NCI-H2029 (cell line): ENCODE measurements at regions not wholly inside any gene's neighbourhood (a gene's known extent, or its start where the extent isn't known, plus 50 kb on each side); places are given as distances from the start of the nearest gene placed in this dataset.
A peak's percentile ranks its signal among the peaks of the same experiment; 100 is the strongest.
"Not testable (repeated sequence)": the region's sequence is repeated elsewhere in the genome, so short reads cannot be mapped to it uniquely, and the experiment has no call there.

Experiments used
- DNase-seq: peaks from one replicate; lab custom pipeline; 2025; lab: John Stamatoyannopoulos, UW

DNA sequence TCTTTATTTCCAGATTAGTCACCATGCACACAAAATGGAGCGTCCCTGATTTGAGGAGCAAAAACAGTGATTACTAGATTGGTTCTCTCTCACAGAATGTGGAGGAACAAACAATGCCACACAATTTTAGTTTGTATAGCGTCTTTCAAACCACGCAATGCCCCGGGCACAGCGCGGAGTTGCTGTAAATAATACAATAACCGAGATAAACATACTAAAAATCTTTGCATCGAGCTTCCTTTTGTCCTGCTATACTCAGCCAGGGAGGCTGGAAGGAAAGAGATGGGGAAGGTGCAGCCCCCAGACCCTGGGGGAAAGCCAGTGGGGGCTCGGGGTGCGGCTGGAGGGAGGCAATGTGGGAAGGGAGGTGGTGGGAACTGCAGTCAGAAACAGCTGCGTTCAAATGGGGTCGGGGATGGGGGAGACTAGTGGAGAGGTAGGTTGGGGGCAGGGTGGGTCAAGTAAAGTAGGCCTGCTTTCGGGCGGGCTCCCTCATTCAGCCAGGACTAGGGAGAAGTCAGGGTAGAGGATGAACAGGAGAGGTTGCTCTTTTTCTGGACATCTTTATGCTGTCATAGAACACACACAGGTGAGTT is 366.3 kb downstream of the RPS6KC1 start:
- DNase-seq, result no peak

DNA sequence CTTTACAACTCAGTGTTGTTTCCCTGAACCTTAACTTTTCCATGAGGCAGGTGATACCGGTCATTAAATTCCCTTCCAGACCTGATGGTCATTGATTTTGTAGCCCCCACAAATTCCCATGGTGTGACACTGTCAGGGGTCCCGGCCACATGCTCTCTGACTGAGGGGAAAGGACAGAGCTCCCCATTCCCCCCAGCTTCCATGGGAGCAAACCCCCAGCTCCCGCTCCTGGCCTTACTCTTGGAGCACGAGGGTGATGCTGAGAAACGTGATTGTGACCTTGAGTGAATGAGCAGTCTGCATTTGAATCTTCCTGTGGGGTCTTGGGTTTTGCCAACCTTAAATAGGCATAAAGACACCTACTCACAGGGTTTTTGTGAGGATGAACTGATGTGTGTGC is 366.8 kb downstream of the RPS6KC1 start:
- no peak for DNase-seq

DNA sequence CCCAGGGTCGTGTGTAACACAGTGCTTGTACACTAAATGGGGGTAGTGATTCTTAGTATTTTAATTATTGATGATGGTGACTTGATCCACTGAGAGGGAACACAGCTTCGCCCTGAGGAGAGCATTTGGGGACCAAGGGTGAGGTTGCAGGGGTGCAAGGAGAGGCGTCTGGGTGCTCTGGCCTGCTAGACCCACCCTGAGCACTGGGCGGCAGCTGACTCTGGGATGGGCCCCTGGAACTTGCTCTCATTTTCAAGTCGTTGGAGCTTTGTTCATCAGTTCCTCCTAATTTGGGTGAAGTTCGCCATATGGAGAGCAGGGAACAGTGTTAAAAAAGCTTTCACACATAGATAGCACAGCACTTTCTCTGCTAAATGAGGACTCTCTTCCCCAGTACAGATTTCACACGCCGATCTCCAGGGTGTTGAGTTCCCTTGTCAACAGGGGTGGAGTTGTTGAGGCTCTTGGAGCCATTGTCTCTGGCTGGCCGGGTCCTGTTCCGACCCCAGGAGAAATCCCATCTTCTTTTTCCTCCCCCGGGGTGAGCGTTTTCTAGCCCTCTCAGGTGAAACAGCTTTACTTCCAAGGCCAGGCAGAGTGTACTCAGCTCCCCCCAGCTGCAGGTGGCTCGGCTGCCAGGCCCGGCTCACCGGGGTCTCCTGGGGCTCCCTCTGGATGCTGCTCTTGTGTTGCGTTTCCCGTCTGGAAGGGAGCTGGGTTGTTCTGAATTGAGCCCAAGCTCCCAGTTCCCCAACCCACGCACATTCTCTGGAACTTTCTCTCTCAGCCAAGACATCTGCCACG is 367.4 kb downstream of the RPS6KC1 start:
- DNase-seq, result no peak

DNA sequence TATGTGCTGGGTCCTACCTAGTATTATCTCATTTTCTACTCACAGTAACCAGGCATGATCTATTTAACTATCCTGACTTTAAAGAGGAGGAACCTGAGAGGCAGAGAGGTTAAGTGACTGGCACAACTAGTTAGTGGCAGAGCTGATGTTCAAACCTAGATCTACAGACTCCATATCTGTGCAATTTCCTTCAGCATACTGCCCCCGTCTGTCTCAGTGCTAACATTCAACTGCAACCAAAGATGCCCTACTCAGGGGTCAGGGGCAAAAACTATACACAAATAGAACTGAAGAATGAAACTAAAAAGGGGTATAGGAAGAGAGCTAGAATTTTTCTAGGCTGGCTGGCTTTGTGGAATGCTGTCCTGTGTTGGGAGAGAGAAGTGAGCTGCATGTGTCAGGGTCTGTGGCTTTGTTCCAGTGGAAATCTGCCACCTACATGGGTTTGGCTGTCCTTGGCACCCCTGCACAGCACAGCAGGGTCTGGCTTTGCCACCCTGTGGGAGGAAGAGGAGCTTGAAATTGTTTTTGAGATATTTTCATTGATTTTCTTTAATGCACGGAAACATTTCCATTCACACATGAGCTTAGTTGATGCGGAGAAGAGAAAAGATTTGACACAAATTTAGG is 368.5 kb downstream of the RPS6KC1 start:
- DNase-seq, result no peak

DNA sequence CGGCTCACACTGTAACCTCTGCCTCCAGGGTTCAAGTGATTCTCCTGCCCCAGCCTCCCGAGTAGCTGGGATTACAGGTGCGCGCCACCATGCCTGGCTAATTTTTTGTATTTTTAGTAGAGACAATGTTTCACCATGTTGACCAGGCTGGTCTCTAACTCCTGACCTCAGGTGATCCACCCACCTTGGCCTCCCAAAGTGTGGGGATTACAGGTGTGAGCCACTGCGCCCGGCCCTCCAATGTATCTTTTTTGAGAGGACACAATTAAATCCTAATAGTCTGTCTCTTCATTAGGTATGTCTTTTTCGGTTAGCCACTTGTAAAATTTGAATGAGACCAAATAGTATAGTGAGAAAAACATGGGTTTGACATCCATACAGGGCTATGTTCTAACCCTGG is 370.1 kb downstream of the RPS6KC1 start:
- not testable (repeated sequence) for DNase-seq

DNA sequence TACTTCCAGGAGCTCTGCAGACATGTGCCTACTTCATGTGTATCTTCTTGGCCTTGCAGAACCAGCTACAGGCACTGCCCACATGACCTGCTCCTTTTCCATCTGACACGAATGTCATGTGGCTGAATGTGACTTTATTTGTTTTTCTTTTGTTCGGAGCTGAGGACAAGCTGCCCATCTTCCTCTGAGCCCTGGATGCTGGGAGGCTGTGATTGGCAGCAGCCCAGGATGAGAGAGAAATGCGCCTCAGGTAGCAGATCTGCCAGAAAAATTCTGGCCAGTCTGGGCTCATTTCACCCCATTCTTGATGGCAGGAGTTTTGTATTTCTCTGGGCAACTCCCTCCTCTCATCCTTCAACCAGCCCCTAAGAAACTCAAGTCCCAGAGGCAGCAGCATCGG is 372.0 kb downstream of the RPS6KC1 start:
- no peak for DNase-seq

DNA sequence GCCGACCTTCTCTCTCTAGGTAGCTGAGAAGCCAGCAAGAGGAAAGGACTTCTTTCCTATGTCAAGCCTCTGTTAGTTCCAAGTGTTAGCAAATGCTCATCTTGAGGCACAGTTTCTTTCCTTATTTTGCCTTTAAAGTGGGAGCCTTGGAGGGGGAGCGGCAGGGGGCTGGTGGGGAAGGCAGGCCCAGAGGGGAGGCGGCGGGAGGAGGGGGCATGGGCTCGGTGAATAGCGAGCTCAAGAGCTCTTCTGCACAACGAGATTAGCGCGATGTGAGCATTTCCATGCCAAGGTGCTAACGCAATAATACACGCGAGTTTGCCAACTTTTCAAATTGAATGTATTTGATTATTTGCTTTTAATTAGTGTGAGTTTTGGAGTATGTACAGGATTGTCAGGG is 372.6 kb downstream of the RPS6KC1 start:
- DNase-seq, result peak; percentile 9

DNA sequence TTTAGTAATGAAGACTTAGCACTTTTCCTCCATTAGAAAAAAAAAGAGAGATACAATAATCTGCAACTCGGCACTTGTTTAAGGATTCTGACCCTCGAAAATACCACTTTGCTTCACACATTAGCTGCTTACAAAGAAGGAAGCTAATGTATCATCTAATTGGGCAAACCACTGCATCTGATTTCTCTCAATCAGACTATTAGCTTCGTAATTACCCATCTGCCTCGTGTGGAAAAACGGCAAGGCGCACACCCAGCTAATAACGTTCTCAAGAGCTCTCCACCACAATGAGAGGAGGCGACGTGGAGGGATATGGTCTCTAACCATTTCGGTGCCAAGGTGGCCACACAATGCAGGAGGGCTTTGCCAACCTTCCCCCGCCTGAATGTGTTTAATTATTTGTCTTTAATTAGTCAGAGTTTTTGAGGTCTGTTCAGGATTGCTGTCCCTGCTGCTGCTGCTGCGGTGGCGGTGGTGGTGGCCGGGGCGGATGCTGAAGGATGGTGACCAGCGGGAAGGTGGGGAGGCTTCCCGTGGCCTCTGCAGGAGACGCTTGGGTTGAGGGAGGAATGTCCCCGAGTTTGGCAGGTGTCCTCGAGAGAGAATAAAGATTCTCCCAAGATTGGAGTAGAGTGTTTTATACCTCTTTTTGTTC is 374.5 kb downstream of the RPS6KC1 start:
- DNase-seq, result peak; percentile 15

DNA sequence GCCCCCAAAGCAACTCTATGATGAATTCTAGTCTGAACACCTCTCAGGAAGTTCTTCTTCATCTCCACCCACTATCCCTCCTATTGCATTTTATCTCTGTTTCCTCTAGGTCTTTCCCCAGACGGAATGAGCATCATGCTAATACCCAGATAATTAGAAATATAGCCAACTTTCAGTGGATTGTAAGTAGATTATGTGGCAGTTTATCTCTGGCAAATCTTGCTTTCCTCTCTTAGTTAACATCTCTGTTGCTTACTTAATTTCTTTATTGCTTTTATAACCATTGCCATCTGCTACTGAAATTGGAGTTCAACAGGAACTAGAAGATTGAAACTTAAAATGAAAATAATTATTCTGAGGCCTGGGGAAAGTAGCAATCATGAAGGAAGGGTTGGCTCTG is 378.6 kb downstream of the RPS6KC1 start:
- DNase-seq, result no peak

DNA sequence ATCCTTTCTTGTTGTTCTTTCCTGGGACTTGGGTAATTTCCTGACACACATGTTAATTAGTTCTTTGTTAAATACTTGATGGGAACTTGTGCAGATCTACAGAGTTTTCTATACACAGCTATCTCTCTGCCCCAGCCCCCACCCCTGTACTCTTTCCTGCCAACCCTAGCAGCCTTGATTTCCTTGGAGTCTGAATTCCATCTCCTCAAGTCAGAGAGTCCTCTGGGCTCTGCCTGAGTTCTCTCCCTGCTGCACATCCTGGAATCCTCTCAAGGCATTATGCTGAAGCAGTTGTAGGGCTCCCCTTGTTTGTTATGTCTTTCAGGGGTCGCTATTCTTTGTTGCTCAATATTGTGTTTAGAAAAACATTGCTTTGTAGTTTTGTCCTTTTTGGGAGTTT is 384.7 kb downstream of the RPS6KC1 start:
- no peak for DNase-seq

DNA sequence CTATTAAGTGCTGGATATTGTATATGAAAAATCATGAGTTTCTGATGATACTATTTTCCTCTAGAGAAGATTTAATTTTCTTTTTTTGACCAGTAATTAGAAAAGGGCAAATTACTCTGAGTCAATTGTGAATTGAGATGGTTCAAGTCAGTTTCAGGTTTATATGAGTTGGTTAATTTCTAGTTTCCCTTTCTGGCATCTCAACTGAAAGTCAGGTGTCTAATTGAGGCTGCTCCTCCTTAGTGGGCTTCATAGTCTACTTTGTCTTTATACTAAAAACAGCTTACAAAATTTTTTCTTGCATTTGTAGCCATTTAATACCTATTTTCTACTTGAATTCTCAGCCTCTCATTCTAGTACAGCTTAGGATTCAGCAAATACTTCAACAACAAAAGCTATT is 387.3 kb downstream of the RPS6KC1 start:
- DNase-seq, result no peak

DNA sequence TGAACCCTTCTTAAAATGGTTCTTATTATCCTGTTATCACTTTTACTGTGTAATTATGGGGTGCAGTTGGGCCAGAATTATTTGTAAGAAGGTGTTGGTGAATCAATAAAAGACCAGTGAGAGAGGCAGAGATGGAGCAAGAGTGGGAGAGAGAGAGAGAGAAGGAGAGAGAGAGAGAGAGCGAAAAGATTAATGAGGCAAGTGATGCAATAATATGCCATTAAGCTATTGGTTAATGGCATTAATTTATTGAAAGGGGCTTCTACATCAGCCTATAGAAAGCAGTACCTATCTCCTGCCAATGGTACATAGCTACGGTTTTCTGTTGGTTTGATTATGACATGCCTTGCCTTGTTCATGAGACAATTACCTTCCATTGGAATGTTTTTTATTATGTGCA is 388.7 kb downstream of the RPS6KC1 start:
- no peak for DNase-seq

DNA sequence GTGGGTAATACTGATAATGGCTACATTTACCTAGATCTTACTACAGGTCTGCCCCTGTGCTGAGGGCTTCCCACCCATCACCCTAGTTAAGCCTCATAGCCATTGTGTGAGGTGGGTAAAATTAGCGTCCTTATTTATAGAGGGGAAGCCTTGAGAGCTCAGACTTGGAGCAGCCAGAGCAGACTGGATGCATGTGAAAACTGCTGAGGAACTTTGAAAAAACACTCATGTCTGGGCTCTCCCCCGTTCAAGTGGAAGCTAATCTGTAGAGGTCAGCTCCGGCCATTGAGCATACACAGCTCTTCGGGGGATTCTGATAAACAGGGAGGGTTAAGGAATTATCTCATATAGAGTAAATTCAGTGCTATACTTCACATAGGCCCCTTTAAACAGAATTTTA is 389.7 kb downstream of the RPS6KC1 start:
- no peak for DNase-seq

DNA sequence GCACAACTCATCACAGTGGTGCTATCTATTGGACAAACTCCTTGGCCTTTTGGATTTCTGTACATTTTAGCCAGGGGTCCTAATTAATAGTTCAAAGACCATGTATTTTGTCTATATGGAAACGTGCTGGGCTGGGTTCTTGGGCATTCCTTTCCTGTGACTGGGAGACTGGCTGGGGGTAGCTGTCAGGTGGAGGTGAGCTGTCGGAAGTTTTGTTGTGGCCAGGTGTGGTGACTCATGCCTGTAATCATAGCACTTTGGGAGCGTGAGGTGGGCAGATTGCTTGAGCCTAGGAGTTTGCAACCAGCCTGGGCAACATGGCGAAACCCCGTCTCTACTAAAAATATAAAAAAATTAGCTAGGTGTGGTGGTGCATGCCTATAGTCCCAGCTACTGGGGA is 392.4 kb downstream of the RPS6KC1 start:
- DNase-seq, result no peak

DNA sequence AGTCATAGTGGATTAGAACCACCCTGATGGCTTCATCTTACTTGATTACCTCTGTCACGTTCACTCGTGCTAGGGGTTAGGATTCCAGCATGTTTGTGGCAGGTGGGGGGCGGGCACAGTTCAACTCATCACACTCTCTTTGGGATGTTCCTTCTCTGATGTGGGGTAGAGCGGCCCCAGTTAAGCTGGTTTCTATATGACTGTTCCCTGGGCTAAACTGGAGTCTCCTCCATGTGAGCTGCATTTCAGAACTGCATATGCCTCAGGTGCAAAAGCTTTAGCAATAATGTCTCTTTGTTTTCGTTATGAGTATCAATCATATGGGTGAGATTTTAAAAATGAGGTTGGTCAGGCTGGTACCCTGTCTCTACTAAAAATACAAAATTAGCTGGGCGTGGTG is 393.2 kb downstream of the RPS6KC1 start:
- no peak for DNase-seq

DNA sequence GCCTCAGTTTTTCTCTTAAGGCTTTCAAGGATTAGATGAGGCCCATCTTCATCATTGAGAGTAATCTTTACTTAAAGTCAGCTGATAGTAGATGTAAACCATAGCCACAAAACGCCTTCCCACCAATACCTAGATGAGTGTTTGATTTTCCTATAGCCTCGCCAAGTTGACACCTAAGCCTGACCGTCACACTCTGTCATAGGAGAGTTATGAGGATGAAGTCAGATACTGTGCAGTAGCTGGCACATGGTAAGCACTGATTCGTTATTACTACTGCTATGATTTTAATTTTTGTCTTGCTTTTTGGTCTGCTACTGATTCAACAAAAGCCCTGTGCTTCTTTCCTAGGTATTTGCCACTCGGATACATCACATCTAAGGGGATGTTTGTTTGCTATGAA is 395.5 kb downstream of the RPS6KC1 start:
- DNase-seq, result no peak

DNA sequence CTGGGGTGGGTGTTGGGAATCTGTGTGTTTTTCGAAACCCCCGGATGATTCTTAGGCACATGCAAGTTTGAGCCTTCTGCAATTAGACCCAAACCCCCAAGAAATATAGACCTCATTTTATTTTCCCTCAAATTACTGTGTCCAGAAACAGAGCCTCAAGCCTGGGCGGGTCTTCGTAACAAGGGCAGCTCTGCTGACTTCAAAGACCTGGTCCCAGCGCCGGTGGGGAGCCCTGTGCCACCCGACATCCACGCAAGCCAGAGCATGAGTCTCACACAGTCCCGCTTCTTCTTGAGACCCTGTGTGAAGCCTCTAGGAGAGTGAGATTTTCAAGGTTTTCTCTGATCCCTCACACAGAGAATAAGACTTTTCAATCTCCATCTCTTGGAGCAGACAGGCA is 397.3 kb downstream of the RPS6KC1 start:
- DNase-seq, result no peak

DNA sequence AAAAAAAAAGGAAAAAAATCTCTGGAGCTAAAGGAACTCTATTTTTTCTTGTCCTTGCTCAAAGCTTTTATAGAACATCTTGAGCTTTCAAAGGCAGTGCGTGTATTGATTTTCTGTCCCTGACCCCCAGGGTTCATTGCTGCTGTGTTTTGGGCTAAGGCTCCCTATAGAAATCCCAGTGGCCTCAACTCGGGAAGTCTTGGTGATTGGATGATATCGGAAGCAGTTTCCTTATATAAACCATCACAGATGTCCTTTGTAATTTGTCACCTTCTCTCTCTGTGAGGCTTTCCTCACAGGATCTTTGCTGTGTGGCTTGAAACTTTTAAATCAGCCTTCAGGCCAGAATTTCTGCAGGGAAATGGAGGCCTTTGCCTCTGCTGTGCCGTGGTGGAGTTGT is 397.7 kb downstream of the RPS6KC1 start:
- DNase-seq, result no peak

DNA sequence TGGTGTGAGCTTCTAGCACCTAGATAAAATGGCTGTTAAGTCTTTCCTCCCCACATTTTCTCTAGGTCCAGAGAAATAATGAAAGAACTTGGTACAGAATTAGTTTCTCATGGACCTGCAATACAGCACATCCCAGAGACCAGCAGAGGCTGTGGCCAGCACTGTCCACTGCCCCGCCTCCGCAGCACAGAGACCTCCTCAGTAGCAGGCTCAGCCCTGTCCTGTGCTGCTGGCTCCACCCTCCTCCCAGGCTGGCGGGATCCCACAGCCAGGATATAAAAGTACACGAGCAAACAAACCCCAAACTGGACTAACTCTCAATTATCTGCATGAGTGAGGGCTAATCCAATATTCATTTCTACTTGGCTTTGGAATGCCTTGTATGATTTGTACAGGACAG is 401.5 kb downstream of the RPS6KC1 start:
- no peak for DNase-seq

DNA sequence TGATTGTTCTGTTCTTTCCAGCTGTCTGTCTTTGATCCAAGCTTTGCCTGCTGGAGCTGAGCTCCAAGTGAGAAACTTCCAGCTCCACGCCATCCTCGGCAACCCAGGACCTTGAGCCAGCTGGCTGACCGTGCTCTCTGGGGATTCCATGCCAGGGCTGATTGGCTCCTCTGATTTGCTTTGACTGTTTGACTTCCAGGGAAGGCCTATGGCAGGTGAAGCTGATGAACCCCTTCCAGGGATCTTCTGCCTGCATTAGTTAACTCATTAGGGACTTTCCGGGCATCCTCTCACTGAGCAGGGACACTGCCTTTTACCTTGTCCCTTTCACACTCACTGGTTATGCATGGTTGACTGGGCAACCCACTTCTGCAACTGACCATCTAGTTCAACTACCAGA is 406.1 kb downstream of the RPS6KC1 start:
- DNase-seq, result no peak

DNA sequence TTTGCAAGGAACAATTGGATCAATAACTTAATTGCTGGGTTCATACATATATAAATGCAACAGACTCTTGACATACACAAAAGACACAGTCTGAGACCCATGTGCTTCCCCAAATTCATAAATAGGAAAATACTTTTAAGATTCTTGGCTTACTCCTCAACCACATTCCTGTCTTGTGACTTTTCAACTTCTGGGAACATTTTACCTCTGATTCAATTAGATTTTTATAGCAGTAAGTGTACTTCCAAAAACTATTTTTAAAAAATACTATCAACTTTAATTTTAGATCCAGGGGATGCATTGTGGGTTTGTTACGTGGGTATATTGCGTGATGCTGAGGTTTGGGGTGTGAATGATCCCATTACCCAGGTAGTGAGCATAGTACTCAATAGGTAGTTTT is 406.7 kb downstream of the RPS6KC1 start:
- no peak for DNase-seq

DNA sequence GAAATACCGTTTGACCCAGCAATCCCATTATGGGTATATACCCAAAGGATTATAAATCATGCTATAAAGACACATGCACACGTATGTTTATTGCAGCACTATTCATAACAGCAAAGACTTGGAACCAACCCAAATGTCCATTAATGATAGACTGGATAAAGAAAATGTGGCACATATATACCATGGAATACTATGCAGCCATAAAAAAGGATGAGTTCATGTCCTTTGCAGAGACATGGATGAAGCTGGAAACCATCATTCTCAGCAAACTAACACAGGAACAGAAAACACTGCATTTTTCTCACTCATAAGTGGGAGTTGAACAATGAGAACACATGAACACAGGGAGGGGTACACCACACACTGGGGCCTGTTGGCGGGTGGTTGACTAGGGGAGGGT is 411.3 kb downstream of the RPS6KC1 start:
- not testable (repeated sequence) for DNase-seq
